ENCODE measurements at regions not wholly inside any gene's neighbourhood (a gene's known extent, or its start where the extent isn't known, plus 50 kb on each side); places are given as distances from the start of the nearest gene placed in this dataset.

DNA sequence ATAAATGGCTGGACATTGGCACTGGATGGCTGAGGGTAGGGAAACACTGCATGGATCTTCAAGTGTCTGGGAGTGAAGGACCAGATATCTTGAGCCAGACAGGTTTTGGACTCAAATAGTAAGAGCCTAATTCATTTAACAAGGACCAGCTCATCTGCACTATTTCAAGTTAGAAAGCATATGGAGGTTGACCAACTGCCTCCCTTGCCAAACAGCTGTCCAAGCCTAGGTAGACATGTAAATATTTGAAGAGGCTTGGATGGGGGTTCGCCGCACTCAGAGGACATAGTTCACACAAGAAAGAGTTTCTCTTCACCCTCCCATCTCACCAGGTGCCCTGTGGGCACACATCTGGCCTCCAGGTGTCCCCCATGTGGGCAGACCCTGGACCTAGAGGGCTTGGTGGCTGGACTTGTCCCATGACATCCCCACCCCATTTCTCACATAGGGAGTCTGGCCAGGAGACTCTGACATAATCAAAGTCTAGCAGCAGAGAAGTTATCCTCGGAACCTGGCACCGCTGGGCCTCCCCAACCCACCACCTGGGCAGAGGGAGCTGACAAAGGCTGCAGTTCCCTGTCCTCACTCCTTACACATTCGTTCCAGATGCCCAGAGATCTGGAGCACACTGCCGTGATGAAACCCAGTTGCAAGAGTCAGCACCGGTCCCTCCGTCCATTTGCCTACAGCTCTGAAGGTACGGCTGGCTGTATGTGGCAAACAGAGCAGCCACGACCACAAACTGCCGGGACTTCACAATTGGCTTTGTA, 116.9 kb upstream of the GDF10 start:
- TF ChIP-seq, protein P1, sequence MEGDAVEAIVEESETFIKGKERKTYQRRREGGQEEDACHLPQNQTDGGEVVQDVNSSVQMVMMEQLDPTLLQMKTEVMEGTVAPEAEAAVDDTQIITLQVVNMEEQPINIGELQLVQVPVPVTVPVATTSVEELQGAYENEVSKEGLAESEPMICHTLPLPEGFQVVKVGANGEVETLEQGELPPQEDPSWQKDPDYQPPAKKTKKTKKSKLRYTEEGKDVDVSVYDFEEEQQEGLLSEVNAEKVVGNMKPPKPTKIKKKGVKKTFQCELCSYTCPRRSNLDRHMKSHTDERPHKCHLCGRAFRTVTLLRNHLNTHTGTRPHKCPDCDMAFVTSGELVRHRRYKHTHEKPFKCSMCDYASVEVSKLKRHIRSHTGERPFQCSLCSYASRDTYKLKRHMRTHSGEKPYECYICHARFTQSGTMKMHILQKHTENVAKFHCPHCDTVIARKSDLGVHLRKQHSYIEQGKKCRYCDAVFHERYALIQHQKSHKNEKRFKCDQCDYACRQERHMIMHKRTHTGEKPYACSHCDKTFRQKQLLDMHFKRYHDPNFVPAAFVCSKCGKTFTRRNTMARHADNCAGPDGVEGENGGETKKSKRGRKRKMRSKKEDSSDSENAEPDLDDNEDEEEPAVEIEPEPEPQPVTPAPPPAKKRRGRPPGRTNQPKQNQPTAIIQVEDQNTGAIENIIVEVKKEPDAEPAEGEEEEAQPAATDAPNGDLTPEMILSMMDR (IDR thresholded peaks at IDR 0.05): no peak
- no peak for TF ChIP-seq POLR2A (IDR thresholded peaks at IDR 0.05)
